Left lung (tissue), 4 donors: ENCODE measurements at regions not wholly inside any gene's neighbourhood (a gene's known extent, or its start where the extent isn't known, plus 50 kb on each side); places are given as distances from the start of the nearest gene placed in this dataset.

Experiments used
- ATAC-seq: fragments of 200-7000 bp; cut with Tn5 transposase; one replicate; pipeline ENCODE4 v1.9.1; 2020; ENCODE audit warnings: moderate library complexity
- DNase-seq, 4 donors: peaks; one replicate each; pipeline ENCODE4 v3.0.0-alpha.2; 2013 to 2020
- H3K27ac ChIP-seq, 2 donors: fragments of 200-600 bp; sonication (generic) in 1 of 2; one replicate each; pipeline versions ENCODE4 v1.5.0 to v1.8.0; 2020 to 2021
- H3K27me3 ChIP-seq, 2 donors: fragments of 200-600 bp; sonication (generic) in 1 of 2; one replicate each; pipeline versions ENCODE4 v1.5.0 to v1.8.0; 2020 to 2021
- H3K36me3 ChIP-seq, 2 donors: fragments of 200-600 bp; sonication (generic) in 1 of 2; one replicate each; pipeline versions ENCODE4 v1.5.0 to v1.8.0; 2020 to 2021
- H3K4me1 ChIP-seq, 2 donors: fragments of 200-600 bp; one replicate each; pipeline ENCODE4 v1.8.0; 2021
- H3K4me3 ChIP-seq, 2 donors: fragments of 200-600 bp; sonication (generic) in 1 of 2; one replicate each; pipeline versions ENCODE4 v1.5.0 to v1.8.0; 2020 to 2021; ENCODE audit warnings: mild to moderate bottlenecking in 1 of 2
- H3K9me3 ChIP-seq, 2 donors: fragments of 200-600 bp; sonication (generic) in 1 of 2; one replicate each; pipeline versions ENCODE4 v1.5.0 to v1.8.0; 2020 to 2021
- intact Hi-C, 2 donors: fragments of 100-400 bp; cut with DNase I; formaldehyde crosslinking; loops; one replicate each; pipeline versions ENCODE4 v1.11.2 to v1.14.2; 2022
- TF ChIP-seq, protein P1 (sequence below), 2 donors: fragments of 200-600 bp; sonication (generic) in 1 of 2; IDR thresholded peaks; one replicate each; pipeline versions ENCODE4 v1.5.0 to v1.8.0; 2021; ENCODE audit warnings: antibody characterized with exemption in 2 of 2
- donor health status: DM: no; HTN: yes; CAD: no.
- donor health status: DM: no; HTN: no; CAD: no.

DNA sequence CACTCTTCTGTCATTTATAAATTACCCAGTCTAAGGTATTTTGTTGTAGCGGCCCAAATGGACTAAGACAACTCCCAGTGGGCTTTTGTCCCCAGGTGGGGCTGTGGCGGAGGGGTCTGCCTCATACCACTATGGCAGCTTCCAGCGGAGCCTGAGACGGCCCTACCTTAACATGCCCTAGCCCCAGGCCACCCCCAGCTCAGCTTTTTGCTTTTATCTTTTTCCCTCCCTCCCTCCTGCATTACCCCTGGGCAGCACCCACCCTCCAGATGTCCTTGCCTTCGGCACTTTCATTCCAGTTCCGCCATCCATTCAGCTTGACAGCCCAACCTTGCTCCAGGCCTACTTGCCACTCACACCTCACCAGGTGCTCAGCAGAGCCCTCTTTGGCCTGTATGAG, 307.3 kb downstream of the PTPRU start:
- Histone ChIP-seq H3K27me3 (peaks cover 0 to 8% of the 10 kb centered on the region in 2 donors), H3K4me1 (no peaks in the 10 kb centered on the region), H3K9me3 (no peaks in the 10 kb centered on the region), H3K27ac (no peak overlapping the region), H3K4me3 (no peak overlapping the region), H3K36me3 (no peaks in the 10 kb centered on the region)
- TF ChIP-seq, protein P1, sequence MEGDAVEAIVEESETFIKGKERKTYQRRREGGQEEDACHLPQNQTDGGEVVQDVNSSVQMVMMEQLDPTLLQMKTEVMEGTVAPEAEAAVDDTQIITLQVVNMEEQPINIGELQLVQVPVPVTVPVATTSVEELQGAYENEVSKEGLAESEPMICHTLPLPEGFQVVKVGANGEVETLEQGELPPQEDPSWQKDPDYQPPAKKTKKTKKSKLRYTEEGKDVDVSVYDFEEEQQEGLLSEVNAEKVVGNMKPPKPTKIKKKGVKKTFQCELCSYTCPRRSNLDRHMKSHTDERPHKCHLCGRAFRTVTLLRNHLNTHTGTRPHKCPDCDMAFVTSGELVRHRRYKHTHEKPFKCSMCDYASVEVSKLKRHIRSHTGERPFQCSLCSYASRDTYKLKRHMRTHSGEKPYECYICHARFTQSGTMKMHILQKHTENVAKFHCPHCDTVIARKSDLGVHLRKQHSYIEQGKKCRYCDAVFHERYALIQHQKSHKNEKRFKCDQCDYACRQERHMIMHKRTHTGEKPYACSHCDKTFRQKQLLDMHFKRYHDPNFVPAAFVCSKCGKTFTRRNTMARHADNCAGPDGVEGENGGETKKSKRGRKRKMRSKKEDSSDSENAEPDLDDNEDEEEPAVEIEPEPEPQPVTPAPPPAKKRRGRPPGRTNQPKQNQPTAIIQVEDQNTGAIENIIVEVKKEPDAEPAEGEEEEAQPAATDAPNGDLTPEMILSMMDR (IDR thresholded peaks at IDR 0.05): no peak
- intact Hi-C loops: no loop called here
- DNase-seq (no peak), ATAC-seq (no peak)

DNA sequence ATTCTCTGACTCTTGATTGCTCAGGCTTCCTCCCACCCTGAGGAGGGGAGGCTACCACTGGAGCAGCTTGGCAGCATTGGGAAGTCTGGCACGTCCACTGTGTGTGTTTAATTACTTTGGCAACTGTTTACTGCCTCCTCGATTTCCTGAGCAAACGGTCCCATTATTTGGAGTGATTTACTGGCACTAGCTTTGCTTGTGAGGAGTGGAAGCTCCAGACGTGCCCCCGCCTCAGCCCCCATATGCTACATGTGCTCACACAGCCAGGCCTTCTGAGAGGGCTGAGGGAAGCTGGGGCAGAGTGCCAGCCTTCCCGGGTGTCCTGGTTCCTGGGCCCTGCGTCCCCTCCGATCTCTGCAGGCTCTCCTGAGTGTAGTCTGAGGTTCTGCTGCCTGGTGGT, 306.2 kb downstream of the PTPRU start:
- ATAC-seq (no peak), DNase-seq (peak in 1 of 4 donors; percentile 5)
- H3K4me1 ChIP-seq: no peaks in the 10 kb centered on the region
- H3K9me3 ChIP-seq: no peaks in the 10 kb centered on the region
- intact Hi-C loops: no loop called here
- peaks cover 0 to 8% of the 10 kb centered on the region in 2 donors for H3K27me3 ChIP-seq
- TF ChIP-seq, protein P1 (IDR thresholded peaks at IDR 0.05): no peak
- H3K36me3 ChIP-seq: no peaks in the 10 kb centered on the region
- H3K27ac ChIP-seq: no peak overlapping the region
- H3K4me3 ChIP-seq: no peak overlapping the region

DNA sequence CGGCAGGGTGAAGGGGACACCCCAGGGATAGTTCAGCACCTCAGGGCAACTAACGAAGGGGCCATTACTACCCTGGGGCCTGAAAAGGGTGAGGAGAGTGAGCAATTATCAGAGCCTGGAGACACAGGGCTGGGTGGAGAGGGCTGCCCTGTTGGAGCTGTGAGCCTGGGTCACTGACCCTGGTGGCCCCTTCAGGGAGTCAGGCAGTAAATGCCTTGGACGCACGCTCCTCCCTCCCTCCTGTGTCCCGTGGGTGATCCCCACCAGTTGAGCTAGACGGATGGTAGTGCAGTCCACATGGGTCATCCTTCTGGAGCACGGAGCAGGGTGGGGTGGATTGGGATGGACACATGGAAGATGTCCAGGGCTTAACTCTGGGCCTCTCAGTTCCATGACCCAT, 305.3 kb downstream of the PTPRU start:
- Histone ChIP-seq H3K27ac (no peak overlapping the region), H3K9me3 (no peaks in the 10 kb centered on the region), H3K4me3 (no peak overlapping the region), H3K27me3 (peaks cover 0 to 8% of the 10 kb centered on the region in 2 donors), H3K36me3 (no peaks in the 10 kb centered on the region), H3K4me1 (no peaks in the 10 kb centered on the region)
- TF ChIP-seq, protein P1 (IDR thresholded peaks at IDR 0.05): no peak
- intact Hi-C loops: no loop called here
- DNase-seq: no peak
- ATAC-seq: no peak

DNA sequence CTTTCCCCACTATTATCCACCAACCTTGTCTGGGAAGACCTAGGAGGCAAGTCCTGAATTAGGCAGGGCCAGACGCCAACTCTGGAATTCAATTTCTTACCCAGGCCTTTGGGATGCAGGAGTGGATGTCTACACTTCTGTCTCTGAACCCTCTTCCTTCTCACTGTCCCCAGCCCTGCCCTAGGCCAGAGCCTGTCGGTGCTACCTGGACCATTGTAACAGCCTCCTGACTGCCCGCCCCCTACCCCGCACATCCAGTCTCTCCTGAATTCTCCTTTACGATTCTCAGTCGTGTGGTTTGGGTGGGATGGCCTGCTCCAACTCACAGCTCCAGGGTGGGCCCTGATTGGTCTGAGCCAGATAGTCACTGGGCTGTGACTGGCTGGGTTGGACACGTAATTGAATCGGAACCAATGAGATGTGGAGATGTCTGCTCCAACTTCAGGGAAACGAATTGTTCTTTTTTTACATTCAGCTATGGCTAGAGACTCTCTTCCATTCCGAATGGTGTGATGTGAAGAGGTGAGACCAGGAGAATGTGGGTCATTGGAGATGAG, 304.6 kb downstream of the PTPRU start:
- H3K4me3 ChIP-seq: no peak overlapping the region
- H3K9me3 ChIP-seq: no peaks in the 10 kb centered on the region
- intact Hi-C loops: no loop called here
- H3K4me1 ChIP-seq: no peaks in the 10 kb centered on the region
- TF ChIP-seq, protein P1 (IDR thresholded peaks at IDR 0.05): no peak
- H3K27ac ChIP-seq: no peak overlapping the region
- ATAC-seq: no peak
- H3K36me3 ChIP-seq: no peaks in the 10 kb centered on the region
- peaks cover 0 to 8% of the 10 kb centered on the region in 2 donors for H3K27me3 ChIP-seq
- DNase-seq: no peak

DNA sequence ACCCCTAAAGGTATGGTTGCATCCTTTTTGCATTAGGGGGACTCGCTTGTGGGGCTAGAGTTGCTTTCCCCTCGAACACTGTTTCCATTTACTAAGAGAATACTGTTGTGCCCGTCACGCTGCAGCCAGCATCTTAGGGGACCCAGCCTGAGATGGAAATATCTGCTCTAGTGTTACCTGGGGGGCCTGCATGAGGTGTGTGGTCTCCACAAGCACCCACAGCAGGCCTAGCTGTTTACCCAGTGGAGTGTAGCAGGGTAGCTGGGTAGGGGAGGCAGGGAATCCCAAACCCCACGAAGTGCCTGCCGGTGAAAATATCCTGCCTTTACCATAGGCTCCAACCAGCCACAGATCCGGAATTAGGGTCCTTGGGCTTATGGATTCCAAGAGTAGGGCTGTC, 303.6 kb downstream of the PTPRU start:
- TF ChIP-seq, protein P1 (IDR thresholded peaks at IDR 0.05): no peak
- Histone ChIP-seq H3K36me3 (no peaks in the 10 kb centered on the region), H3K4me3 (no peak overlapping the region), H3K27ac (no peak overlapping the region), H3K27me3 (peaks cover 0 to 8% of the 10 kb centered on the region in 2 donors), H3K4me1 (no peaks in the 10 kb centered on the region), H3K9me3 (no peaks in the 10 kb centered on the region)
- intact Hi-C loops: no loop called here
- DNase-seq: no peak
- no peak for ATAC-seq
